ENCODE measurements at regions not wholly inside any gene's neighbourhood (a gene's known extent, or its start where the extent isn't known, plus 50 kb on each side); places are given as distances from the start of the nearest gene placed in this dataset.

GRCh38 chr7:65746398-65746669, 126.5 kb upstream of the VKORC1L1 start (continued):
- TF ChIP-seq E2F6 (IDR thresholded peaks at IDR 0.05) = no peak
- TF ChIP-seq BCL11A (IDR thresholded peaks at IDR 0.05; ENCODE audit: low read depth in 2 of 2, low read length in 2 of 2) = no peak
- TF ChIP-seq POU5F1 (IDR thresholded peaks at IDR 0.05; ENCODE audit: low read depth, low read length) = no peak
- no peak for TF ChIP-seq SIRT6 (IDR thresholded peaks at IDR 0.05; ENCODE audit: low read length)
- no peak for TF ChIP-seq NRF1 (IDR thresholded peaks at IDR 0.05; ENCODE audit: low read depth, low read length)

Measured in H1 (cell line).